ENCODE measurements at regions not wholly inside any gene's neighbourhood (a gene's known extent, or its start where the extent isn't known, plus 50 kb on each side); places are given as distances from the start of the nearest gene placed in this dataset.

DNA sequence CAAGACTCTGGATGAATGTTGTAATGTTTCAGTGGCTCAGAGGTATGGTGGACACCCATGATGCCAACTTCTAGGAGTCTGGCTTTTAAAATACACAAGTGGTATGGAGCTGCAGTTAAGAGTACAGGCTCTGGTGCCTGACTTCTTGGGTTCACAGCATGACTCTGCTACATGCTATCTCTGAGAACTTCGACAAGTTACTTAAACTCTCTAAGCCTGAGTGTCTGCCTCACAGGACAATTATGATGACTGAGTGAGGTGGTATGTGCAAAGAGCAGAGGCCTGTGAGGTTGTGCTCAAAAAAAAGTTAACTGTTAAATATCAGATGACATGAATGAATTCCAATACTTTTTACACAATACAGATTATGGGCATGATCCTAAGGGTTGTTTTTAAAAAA lies 90.9 kb upstream of the SRD5A3 start:
- Histone ChIP-seq H3K27me3 (ENCODE audit: insufficient read depth, low read depth, low read length) (no peaks in the 10 kb centered on the region), H3K4me3 (ENCODE audit: low read length) (no peak overlapping the region), H3K9ac (ENCODE audit: low read length) (no peak overlapping the region), H3F3A (ENCODE audit: insufficient read depth, low read length, poor library complexity, severe bottlenecking) (no peaks in the 10 kb centered on the region), H3K9me3 (ENCODE audit: low read length) (no peaks in the 10 kb centered on the region), H4K20me1 (ENCODE audit: insufficient read depth) (no peaks in the 10 kb centered on the region), H3K4me2 (ENCODE audit: low read length) (no peak overlapping the region), H3K27ac (ENCODE audit: low read length) (no peak overlapping the region), H3K79me2 (replicated peaks; ENCODE audit: insufficient read depth, low read length) (no peaks in the 10 kb centered on the region), H2AFZ (ENCODE audit: low read depth, low read length) (no peak overlapping the region), H3K36me3 (ENCODE audit: insufficient read depth, low read length) (no peaks in the 10 kb centered on the region), H3K9me2 (ENCODE audit: insufficient read depth, low read length) (no peaks in the 10 kb centered on the region)
- TF ChIP-seq EP300 (conservative IDR thresholded peaks at IDR 0.05; ENCODE audit: poor library complexity, severe bottlenecking) (no peak), TAF1 (IDR thresholded peaks at IDR 0.05; ENCODE audit: low read depth) (no peak), POLR2AphosphoS5 (IDR thresholded peaks at IDR 0.05) (no peak), MXI1 (conservative IDR thresholded peaks at IDR 0.05; ENCODE audit: poor library complexity, severe bottlenecking) (no peak), EZH2 (IDR thresholded peaks at IDR 0.05; ENCODE audit: borderline replicate concordance, insufficient read depth, low read length, poor library complexity, severe bottlenecking) (no peak), SMC3 (conservative IDR thresholded peaks at IDR 0.05; ENCODE audit: poor library complexity) (no peak), RAD21 (conservative IDR thresholded peaks at IDR 0.05) (no peak)
- TF ChIP-seq, protein P1, sequence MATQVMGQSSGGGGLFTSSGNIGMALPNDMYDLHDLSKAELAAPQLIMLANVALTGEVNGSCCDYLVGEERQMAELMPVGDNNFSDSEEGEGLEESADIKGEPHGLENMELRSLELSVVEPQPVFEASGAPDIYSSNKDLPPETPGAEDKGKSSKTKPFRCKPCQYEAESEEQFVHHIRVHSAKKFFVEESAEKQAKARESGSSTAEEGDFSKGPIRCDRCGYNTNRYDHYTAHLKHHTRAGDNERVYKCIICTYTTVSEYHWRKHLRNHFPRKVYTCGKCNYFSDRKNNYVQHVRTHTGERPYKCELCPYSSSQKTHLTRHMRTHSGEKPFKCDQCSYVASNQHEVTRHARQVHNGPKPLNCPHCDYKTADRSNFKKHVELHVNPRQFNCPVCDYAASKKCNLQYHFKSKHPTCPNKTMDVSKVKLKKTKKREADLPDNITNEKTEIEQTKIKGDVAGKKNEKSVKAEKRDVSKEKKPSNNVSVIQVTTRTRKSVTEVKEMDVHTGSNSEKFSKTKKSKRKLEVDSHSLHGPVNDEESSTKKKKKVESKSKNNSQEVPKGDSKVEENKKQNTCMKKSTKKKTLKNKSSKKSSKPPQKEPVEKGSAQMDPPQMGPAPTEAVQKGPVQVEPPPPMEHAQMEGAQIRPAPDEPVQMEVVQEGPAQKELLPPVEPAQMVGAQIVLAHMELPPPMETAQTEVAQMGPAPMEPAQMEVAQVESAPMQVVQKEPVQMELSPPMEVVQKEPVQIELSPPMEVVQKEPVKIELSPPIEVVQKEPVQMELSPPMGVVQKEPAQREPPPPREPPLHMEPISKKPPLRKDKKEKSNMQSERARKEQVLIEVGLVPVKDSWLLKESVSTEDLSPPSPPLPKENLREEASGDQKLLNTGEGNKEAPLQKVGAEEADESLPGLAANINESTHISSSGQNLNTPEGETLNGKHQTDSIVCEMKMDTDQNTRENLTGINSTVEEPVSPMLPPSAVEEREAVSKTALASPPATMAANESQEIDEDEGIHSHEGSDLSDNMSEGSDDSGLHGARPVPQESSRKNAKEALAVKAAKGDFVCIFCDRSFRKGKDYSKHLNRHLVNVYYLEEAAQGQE (IDR thresholded peaks at IDR 0.05; ENCODE audit: borderline replicate concordance): no peak
- TF ChIP-seq, protein P2, sequence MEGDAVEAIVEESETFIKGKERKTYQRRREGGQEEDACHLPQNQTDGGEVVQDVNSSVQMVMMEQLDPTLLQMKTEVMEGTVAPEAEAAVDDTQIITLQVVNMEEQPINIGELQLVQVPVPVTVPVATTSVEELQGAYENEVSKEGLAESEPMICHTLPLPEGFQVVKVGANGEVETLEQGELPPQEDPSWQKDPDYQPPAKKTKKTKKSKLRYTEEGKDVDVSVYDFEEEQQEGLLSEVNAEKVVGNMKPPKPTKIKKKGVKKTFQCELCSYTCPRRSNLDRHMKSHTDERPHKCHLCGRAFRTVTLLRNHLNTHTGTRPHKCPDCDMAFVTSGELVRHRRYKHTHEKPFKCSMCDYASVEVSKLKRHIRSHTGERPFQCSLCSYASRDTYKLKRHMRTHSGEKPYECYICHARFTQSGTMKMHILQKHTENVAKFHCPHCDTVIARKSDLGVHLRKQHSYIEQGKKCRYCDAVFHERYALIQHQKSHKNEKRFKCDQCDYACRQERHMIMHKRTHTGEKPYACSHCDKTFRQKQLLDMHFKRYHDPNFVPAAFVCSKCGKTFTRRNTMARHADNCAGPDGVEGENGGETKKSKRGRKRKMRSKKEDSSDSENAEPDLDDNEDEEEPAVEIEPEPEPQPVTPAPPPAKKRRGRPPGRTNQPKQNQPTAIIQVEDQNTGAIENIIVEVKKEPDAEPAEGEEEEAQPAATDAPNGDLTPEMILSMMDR (IDR thresholded peaks at IDR 0.05; ENCODE audit: poor library complexity, severe bottlenecking): no peak

DNA sequence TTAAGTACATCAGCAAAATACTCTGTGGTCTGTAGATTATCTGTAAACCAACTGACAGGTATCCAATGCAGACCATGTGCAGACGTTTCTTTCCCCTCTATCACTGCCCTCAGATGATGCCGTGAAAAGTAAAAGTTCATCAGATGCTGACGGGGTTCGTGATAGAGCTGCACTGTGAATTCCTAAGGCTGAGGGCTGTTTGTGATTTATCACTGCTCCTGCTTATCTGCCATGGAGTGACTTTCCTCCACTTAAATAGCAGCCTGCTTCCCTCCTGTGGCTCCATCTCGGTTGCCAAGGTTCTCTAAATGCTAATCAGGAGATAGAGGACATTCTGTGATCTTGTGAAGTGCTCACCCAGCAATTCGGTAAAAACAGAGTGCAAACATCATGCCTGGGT lies 89.3 kb upstream of the SRD5A3 start:
- H3F3A ChIP-seq (ENCODE audit: insufficient read depth, low read length, poor library complexity, severe bottlenecking): no peaks in the 10 kb centered on the region
- no peaks in the 10 kb centered on the region for H3K9me2 ChIP-seq (ENCODE audit: insufficient read depth, low read length)
- no peak overlapping the region for H3K4me3 ChIP-seq (ENCODE audit: low read length)
- H3K79me2 ChIP-seq (replicated peaks; ENCODE audit: insufficient read depth, low read length): no peaks in the 10 kb centered on the region
- no peaks in the 10 kb centered on the region for H4K20me1 ChIP-seq (ENCODE audit: insufficient read depth)
- no peak overlapping the region for H2AFZ ChIP-seq (ENCODE audit: low read depth, low read length)
- no peaks in the 10 kb centered on the region for H3K36me3 ChIP-seq (ENCODE audit: insufficient read depth, low read length)
- H3K4me2 ChIP-seq (ENCODE audit: low read length): no peak overlapping the region
- no peaks in the 10 kb centered on the region for H3K9me3 ChIP-seq (ENCODE audit: low read length)
- no peak overlapping the region for H3K9ac ChIP-seq (ENCODE audit: low read length)
- no peak for TF ChIP-seq EZH2 (IDR thresholded peaks at IDR 0.05; ENCODE audit: borderline replicate concordance, insufficient read depth, low read length, poor library complexity, severe bottlenecking)
- TF ChIP-seq EP300 (conservative IDR thresholded peaks at IDR 0.05; ENCODE audit: poor library complexity, severe bottlenecking): no peak
- TF ChIP-seq MXI1 (conservative IDR thresholded peaks at IDR 0.05; ENCODE audit: poor library complexity, severe bottlenecking): no peak
- no peak for TF ChIP-seq RAD21 (conservative IDR thresholded peaks at IDR 0.05)
- TF ChIP-seq, protein P2 (IDR thresholded peaks at IDR 0.05; ENCODE audit: poor library complexity, severe bottlenecking): no peak
- no peak for TF ChIP-seq TAF1 (IDR thresholded peaks at IDR 0.05; ENCODE audit: low read depth)
- TF ChIP-seq SMC3 (conservative IDR thresholded peaks at IDR 0.05; ENCODE audit: poor library complexity): no peak
- TF ChIP-seq POLR2AphosphoS5 (IDR thresholded peaks at IDR 0.05): no peak
- TF ChIP-seq, protein P1 (IDR thresholded peaks at IDR 0.05; ENCODE audit: borderline replicate concordance): no peak
- no peaks in the 10 kb centered on the region for H3K27me3 ChIP-seq (ENCODE audit: insufficient read depth, low read depth, low read length)
- H3K27ac ChIP-seq (ENCODE audit: low read length): no peak overlapping the region

Data from neural cell (in vitro differentiated cells).